ENCODE measurements at regions not wholly inside any gene's neighbourhood (a gene's known extent, or its start where the extent isn't known, plus 50 kb on each side); places are given as distances from the start of the nearest gene placed in this dataset.

GRCh38 chr14:26851793-26852192, 254.0 kb upstream of the NOVA1 start:
- no peak overlapping the region for H3K4me3 ChIP-seq (ENCODE audit: low read depth, low read length)
- no peak for TF ChIP-seq CTCF (IDR thresholded peaks at IDR 0.05; ENCODE audit: low read depth, low read length)

GRCh38 chr14:26855077-26855753, 257.4 kb upstream of the NOVA1 start:
- H3K4me3 ChIP-seq (ENCODE audit: low read depth, low read length): no peak overlapping the region
- no peak for TF ChIP-seq CTCF (IDR thresholded peaks at IDR 0.05; ENCODE audit: low read depth, low read length)

- no peak for TF ChIP-seq CTCF (IDR thresholded peaks at IDR 0.05; ENCODE audit: low read depth, low read length)
- H3K4me3 ChIP-seq (ENCODE audit: low read depth, low read length): no peak overlapping the region
Measured at GRCh38 chr14:26856876-26857518, 259.2 kb upstream of the NOVA1 start.

GRCh38 chr14:26859483-26859882, 261.6 kb upstream of the NOVA1 start:
- TF ChIP-seq CTCF (IDR thresholded peaks at IDR 0.05; ENCODE audit: low read depth, low read length): no peak
- no peak overlapping the region for H3K4me3 ChIP-seq (ENCODE audit: low read depth, low read length)

GRCh38 chr14:26860111-26860510, 262.3 kb upstream of the NOVA1 start:
- no peak overlapping the region for H3K4me3 ChIP-seq (ENCODE audit: low read depth, low read length)
- no peak for TF ChIP-seq CTCF (IDR thresholded peaks at IDR 0.05; ENCODE audit: low read depth, low read length)

- no peak for TF ChIP-seq CTCF (IDR thresholded peaks at IDR 0.05; ENCODE audit: low read depth, low read length)
- no peak overlapping the region for H3K4me3 ChIP-seq (ENCODE audit: low read depth, low read length)
Measured at GRCh38 chr14:26863736-26864135, 265.9 kb upstream of the NOVA1 start.

- H3K4me3 ChIP-seq (ENCODE audit: low read depth, low read length): no peak overlapping the region
- TF ChIP-seq CTCF (IDR thresholded peaks at IDR 0.05; ENCODE audit: low read depth, low read length): no peak
Measured at GRCh38 chr14:26866721-26867120, 268.9 kb upstream of the NOVA1 start.
